HG02973 (cell line): ENCODE measurements at regions not wholly inside any gene's neighbourhood (a gene's known extent, or its start where the extent isn't known, plus 50 kb on each side); places are given as distances from the start of the nearest gene placed in this dataset.

Source experiments
- ATAC-seq: cut with Tn5 transposase; IDR thresholded peaks from one replicate; pipeline ENCODE4 v1.9.1; 2021; ENCODE audit warnings: moderate library complexity; ENCODE audit not compliant: unreplicated experiment

DNA sequence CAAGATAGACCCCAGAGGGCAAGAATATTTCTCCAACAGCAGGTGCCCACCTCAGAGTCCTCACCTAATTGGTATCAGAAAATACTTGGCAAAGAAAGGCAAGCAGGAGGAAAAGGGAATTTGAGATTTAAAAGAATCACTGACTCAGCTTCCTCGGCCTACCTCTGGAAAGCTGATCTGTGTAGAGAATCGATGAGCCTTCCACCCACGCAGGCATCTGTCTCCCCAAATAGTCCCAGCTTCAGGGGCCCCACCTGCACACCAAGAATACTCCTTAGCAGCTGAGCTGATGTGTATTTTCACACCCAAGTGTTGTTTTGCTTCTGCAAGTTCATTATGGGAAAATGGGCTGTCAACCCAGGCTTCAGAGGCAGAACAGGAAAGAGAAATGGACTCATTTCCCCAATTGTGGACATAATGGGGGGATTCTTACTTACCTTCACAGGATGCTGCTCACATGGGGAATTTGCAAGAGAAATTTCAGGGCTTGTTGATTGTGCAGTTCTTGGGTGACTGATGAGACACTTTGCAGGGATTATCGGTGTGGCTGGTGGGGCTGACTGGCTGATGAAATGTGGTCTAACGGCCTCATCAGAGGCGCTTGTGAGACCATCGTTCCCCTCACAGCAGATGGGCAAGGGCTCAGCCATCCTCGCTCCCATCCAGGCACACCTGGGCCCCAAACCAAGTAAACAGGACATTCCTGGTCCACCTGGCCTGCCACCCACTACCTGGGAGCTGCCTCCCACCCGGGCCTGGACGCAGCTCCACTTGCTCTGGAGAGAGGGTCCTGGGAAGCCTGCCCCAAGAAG, 436.3 kb downstream of the PTPRU start:
- no peak for ATAC-seq

GRCh38 chr1:29671446-29672356, 435.4 kb downstream of the PTPRU start:
- ATAC-seq, result no peak

DNA sequence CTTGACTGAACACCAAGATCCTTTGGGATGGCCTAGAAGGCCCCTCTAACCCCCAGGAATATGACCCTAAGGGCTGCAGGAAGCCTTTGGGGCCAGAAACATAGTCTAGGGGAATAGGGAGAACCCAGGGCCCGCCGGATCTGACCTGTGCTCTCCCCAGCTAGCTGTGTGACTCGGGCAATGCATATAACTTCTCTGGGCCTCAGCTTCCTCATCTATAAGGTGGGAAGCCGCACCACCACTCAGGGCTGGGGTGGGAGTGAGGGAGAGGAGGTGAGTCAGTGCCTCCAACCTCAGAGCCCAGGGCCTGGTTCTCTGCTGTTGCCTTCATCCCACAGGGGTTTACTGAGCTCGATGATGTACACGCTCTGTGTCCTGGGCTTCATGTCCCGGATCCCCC, 434.4 kb downstream of the PTPRU start:
- no peak for ATAC-seq

DNA sequence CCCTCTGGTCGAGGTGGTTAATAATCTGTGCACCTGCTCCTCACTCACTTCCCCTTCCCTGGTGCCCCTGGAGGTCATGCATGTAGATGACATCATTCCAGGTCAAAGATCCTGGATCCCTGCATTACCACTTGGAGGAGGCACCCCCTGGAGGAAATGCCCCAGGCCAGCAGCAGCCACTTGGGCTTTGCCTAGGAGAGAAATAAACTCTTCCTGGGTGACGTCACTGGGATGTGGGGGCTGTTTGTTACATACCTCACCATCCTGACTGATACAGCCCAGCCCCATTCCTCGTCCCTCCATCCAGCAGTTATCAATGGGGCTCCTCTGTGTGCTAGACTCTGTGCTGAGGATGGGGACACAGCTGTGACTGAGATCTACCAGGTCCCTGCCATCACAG, 433.6 kb downstream of the PTPRU start:
- no peak for ATAC-seq

DNA sequence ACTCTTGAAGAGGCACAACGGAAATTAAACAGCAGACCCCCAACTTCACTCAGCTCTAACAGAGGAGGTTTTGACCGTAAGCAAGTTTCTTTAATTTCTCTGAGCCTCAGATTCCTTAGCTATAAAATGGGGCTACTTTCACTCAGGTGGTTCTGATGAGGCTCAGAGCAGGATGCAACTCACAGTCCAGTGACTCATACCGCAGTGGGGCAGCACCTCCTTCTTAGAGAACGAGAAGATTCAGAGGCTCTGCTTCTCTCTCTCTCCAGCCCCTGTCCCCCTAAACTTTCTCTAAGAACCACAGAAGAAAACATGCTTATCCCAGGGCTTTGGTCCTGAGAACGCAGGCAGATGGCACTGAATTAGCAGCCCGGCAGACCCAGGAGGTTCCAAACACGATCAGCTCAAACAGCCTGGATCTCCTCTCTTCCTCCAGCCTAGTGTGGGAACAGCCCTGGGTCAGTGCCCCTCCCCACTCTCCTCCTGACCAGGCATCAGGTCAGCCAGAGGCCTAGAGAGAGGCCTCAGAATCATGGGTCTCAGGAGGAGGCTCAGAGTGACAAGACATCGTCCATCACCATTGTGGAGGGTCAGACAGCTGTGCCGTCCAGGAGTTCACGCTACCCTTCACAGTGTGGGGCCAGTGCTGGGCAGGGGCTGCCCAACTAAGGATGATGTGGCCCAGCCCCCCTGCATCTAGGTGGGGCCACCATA, 433.0 kb downstream of the PTPRU start:
- no peak for ATAC-seq

DNA sequence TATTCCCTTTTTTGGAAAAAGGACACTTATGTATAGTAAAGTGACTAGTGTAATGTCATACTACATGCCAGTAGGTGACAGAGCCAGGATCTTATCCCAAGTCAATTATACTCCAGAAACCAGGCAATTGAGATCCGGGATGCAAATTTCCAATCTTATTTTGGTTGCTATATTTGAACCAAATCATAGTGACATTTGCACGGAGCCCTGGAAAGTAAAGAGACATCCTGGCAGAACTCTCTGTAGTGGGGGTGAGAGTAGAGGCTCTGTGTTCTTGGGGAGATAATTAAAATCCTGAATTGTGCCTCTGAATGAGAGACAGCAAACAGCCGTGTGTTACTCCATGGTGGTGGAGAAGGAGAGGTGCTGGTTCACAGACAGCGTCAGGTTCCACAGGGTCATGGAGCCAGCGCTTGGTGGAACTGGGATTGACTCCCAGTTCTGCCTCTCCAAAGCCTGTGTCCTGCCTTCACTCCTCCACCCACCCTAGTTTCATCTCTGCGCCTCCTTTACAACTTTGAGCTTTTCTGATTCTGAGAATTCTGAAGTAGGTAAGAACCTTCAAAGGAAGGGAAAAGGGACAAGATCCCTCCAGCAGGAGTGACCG, 432.3 kb downstream of the PTPRU start:
- no peak for ATAC-seq

- ATAC-seq, result no peak
Observed at GRCh38 chr1:29667951-29668350, 431.6 kb downstream of the PTPRU start.

DNA sequence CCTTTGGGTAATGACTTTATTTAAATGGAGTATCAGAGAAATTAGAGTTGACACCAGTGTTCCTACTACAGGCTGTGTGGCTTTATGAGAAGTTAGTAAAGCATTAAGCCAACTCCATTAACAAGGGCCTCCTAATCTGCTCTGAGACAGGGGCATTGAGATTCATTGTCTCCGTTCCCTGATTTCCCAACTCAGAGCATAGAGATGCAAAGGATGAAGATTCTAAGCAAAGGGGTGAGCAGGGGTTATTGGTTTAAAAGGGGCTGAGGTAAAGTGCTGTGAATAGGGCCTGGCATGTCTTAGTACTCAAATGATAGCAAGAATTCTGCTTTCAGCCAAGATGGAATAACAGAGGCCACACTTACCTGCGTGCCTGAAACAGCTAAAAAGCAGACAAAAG, 428.4 kb downstream of the PTPRU start:
- no peak for ATAC-seq

DNA sequence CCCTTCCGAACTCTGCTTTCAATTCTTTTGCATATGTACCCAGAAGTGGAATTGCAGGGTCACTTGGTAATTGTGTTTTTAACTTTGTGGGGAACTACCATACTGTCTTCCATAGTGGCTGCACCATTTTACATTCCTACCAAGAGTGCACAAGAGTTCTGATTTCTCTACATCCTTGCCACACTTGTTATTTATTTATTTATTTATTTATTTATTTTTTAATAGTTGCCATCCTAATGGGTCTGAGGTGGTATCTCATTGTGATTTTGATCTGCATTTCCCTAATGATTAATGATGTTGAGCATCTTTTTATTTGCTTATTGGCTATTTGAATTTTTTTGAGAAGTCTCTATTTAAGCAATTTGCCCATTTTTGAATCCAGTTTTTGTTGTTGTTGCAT, 422.4 kb downstream of the PTPRU start:
- ATAC-seq, result no peak

- ATAC-seq, result no peak
Observed at GRCh38 chr1:29657816-29658215, 421.5 kb downstream of the PTPRU start.

- ATAC-seq, result no peak
Observed at GRCh38 chr1:29655945-29656850, 419.9 kb downstream of the PTPRU start.

- no peak for ATAC-seq
Observed at GRCh38 chr1:29655145-29655544, 418.8 kb downstream of the PTPRU start.

GRCh38 chr1:29653886-29654450, 417.6 kb downstream of the PTPRU start:
- no peak for ATAC-seq

DNA sequence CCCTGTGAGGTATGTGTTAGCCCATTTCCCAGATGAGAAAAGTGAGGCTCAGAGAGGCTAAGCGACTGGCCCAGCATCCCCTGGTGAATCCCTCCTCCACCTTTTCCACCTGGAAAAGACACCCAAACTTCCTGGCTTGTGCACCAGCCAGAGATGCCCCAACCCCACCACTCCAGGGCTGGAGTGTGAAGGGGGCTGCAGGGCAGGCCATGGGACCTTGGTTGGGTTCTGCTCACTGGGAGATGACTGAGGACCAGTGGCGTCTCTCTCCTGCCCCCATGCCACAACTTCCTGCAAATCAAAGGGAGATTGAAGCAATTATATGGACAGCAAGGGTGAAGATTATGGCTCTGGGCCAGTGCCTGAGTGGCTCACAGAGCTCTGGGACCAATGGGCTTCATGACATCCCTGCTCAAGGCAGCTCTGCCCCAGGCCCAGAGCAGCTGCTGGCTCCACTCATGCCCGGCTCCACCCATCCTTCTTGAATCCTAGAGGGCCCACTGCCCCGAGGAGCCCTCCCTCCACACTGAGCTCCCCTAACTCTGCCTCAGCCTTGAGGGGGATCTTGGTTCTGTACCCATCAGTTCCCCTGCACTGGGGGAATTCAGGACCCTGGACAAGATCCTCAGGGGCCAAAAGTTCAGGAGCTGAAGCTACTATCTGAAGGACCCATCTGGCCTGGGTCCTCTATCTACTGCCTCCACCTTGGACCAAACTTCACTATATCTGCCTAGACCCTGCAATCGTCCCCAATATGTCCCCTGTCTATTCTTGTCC, 416.9 kb downstream of the PTPRU start:
- ATAC-seq, result no peak

DNA sequence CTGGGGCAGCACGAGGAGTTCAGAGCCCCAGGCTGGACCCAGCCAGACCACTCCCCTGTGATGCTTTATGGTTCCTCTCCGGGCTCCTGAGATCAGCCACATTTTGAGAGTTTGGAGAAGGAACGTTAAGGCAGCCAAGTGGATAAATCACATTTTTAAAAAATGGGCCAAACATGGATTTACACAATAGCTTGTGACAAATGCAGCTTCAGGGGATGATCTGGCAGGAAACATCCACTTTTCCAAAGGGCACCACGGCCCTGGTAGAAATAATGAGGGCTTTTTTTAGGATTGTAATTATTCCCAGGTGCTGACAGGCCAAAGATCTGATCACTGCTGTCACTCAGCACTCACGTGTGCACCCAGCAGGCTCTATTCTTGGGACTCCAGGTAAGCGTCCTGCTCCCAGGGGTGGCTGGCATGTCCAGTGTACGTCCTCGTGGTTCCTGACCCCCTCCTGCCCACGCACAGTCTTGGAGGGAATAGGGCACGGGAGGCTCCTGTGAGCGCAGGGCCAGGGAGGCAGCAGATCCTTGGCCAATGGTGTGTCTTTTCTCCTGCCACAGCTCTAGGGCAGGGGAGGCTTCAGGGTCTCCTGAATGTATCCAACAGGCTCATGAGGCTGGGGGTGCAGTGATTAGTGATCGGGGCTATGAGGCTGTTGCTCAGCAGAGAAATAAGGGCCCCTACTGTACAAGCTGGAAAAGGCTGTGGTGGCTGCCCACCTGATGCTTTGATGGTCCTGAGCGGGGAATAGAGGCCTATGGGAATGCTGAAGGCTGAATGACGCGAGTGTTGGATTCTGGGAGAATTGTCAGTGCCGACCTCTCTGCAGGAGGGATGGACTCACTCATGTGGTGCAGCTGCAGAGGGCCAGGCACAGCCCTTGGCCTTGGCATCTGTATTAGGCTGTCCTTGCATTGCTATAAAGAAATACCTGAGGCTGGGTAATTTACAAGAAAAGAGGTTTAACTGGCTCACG, 415.7 kb downstream of the PTPRU start:
- no peak for ATAC-seq

DNA sequence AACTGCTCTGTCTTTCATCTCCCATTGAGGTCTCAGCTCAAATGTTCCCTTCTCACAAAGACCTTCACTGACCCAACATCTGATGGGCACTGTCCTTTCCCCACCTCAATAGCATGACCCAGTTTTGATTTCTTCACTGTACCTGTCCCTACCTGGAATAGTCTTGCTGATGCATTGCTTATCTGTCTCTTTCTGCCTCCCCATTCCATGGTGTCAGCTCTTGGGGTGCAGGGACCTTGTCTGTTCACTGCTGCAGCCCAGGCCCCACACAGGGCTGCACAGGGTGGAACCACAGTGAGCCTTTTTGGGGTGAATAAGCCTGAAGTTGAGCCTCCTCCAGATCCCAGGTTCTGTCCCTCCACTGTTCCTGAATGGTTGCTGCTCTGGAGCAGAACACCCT, 414.9 kb downstream of the PTPRU start:
- no peak for ATAC-seq

- ATAC-seq, result no peak
Observed at GRCh38 chr1:29650476-29650875, 414.2 kb downstream of the PTPRU start.

GRCh38 chr1:29650041-29650400, 413.7 kb downstream of the PTPRU start:
- ATAC-seq, result no peak
